Keratinocyte (primary cell): ENCODE measurements at regions not wholly inside any gene's neighbourhood (a gene's known extent, or its start where the extent isn't known, plus 50 kb on each side); places are given as distances from the start of the nearest gene placed in this dataset.

ENCODE experiments used
- CTCF ChIP-seq, 3 experiments: IDR thresholded peaks in 1 of 3; conservative IDR thresholded peaks in 1 of 3; optimal IDR thresholded peaks in 1 of 3; 2 replicates in 2 of 3; 3 replicates in 1 of 3; pipeline versions ENCODE3 to v1.5.1; 2011; ENCODE audit warnings: low read length in 3 of 3, mild to moderate bottlenecking in 3 of 3, moderate library complexity in 2 of 3, control low read depth in 1 of 3, inconsistent platforms in 1 of 3; ENCODE audit not compliant: insufficient read depth in 2 of 3; ENCODE audit errors: extremely low read depth in 1 of 3
- EZH2 ChIP-seq: IDR thresholded peaks from one replicate; pipeline ENCODE4 v1.6.1; 2012; ENCODE audit warnings: inconsistent platforms, mild to moderate bottlenecking, low read length, moderate library complexity

DNA sequence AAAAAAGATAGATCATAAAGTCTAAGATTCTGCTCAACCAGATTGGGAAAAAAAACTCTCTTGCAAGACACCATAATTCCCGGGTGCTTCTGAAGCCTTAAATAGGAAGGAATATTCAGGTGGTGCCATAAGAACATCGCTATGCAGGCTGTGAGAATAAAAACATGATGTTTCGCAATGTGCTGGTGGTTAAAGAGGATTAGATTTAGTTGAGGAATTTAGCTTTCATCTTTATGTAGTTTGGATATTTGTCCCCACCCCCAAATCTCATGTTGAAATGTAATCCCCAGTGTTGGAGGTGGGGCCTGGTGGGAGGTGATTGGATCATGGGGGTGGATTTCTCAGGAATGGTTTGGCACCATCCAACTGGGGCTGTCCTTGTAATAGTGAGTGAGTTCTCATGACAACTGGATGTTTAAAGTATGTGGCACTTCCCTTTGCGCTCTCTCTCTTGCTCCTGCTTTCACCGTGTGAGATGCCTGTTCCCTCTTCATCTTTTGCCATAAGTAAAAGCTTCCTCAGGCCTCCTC, 132.2 kb downstream of the AKAIN1 start:
- TF ChIP-seq CTCF (optimal IDR thresholded peaks at IDR 0.05 in 1 of 3, IDR thresholded peaks at IDR 0.05 in 1 of 3, conservative IDR thresholded peaks at IDR 0.05 in 1 of 3; ENCODE audit: extremely low read depth in 1 of 3, insufficient read depth in 2 of 3, low read length in 3 of 3) (no peak), EZH2 (no peak)
